ENCODE measurements at regions not wholly inside any gene's neighbourhood (a gene's known extent, or its start where the extent isn't known, plus 50 kb on each side); places are given as distances from the start of the nearest gene placed in this dataset.

- TF ChIP-seq POLR2A (IDR thresholded peaks at IDR 0.05) (no peak), CTCF (IDR thresholded peaks at IDR 0.05) (no peak)
- DNase-seq (ENCODE audit: low spot score in 2 of 2): no peak
- no peak overlapping the region for H3K4me3 ChIP-seq (ENCODE audit: low read depth, poor library complexity, severe bottlenecking)
- intact Hi-C loops (cut with DNase I; ENCODE audit: low total_unique reads): no loop called here
- 95 to 98% methylated on average over 6 of the region's 6 CpGs for WGBS, 2 donors
Observed at GRCh38 chr1:221946768-221947167, 204.9 kb upstream of the DUSP10 start.

GRCh38 chr1:221945669-221946068 is 203.8 kb upstream of the DUSP10 start:
- 88 to 100% methylated on average over 1 of the region's 1 CpG for WGBS, 2 donors
- no peak for TF ChIP-seq CTCF (IDR thresholded peaks at IDR 0.05)
- no peak for TF ChIP-seq POLR2A (IDR thresholded peaks at IDR 0.05)
- intact Hi-C loops (cut with DNase I; ENCODE audit: low total_unique reads): no loop called here
- no peak for DNase-seq (ENCODE audit: low spot score in 2 of 2)
- no peak overlapping the region for H3K4me3 ChIP-seq (ENCODE audit: low read depth, poor library complexity, severe bottlenecking)

- DNase-seq (ENCODE audit: low spot score in 2 of 2): no peak
- no peak overlapping the region for H3K4me3 ChIP-seq (ENCODE audit: low read depth, poor library complexity, severe bottlenecking)
- WGBS, 2 donors: 74 to 87% methylated on average over 3 of the region's 3 CpGs
- TF ChIP-seq POLR2A (IDR thresholded peaks at IDR 0.05) (no peak), CTCF (IDR thresholded peaks at IDR 0.05) (no peak)
- intact Hi-C loops (cut with DNase I; ENCODE audit: low total_unique reads): no loop called here
Observed at GRCh38 chr1:221944247-221944870, 202.5 kb upstream of the DUSP10 start.

GRCh38 chr1:221940631-221941030 is 198.7 kb upstream of the DUSP10 start:
- DNase-seq (ENCODE audit: low spot score in 2 of 2): no peak
- no peak overlapping the region for H3K4me3 ChIP-seq (ENCODE audit: low read depth, poor library complexity, severe bottlenecking)
- no peak for TF ChIP-seq POLR2A (IDR thresholded peaks at IDR 0.05)
- TF ChIP-seq CTCF (IDR thresholded peaks at IDR 0.05): no peak
- intact Hi-C loops (cut with DNase I; ENCODE audit: low total_unique reads): no loop called here
- 58 to 60% methylated on average over 1 of the region's 1 CpG for WGBS, 2 donors

GRCh38 chr1:221939607-221940006 is 197.7 kb upstream of the DUSP10 start:
- H3K4me3 ChIP-seq (ENCODE audit: low read depth, poor library complexity, severe bottlenecking): no peak overlapping the region
- no peak for DNase-seq (ENCODE audit: low spot score in 2 of 2)
- TF ChIP-seq POLR2A (IDR thresholded peaks at IDR 0.05) (no peak), CTCF (IDR thresholded peaks at IDR 0.05) (no peak)
- 68 to 77% methylated on average over 2 of the region's 2 CpGs for WGBS, 2 donors
- intact Hi-C loops (cut with DNase I; ENCODE audit: low total_unique reads): no loop called here
